ENCODE measurements at regions not wholly inside any gene's neighbourhood (a gene's known extent, or its start where the extent isn't known, plus 50 kb on each side); places are given as distances from the start of the nearest gene placed in this dataset.

- no peaks in the 10 kb centered on the region for H3K27me3 ChIP-seq (ENCODE audit: control insufficient read depth, low read length)
- H3K9me2 ChIP-seq (replicated peaks; ENCODE audit: control insufficient read depth, low read length): no peaks in the 10 kb centered on the region; the same call in 1 of the 2 replicates
- no peak overlapping the region for H3K27ac ChIP-seq (ENCODE audit: low read depth, low read length)
- H3K4me3 ChIP-seq (ENCODE audit: low read length): no peak overlapping the region
- H3K79me2 ChIP-seq (ENCODE audit: control insufficient read depth, low read length): no peaks in the 10 kb centered on the region
- H3K36me3 ChIP-seq (ENCODE audit: control insufficient read depth, low read length): no peaks in the 10 kb centered on the region; the same call in 1 of the 2 replicates
- TF ChIP-seq EZH2phosphoT487 (IDR thresholded peaks at IDR 0.05; ENCODE audit: borderline replicate concordance, low read length): no peak
- no peak for TF ChIP-seq CTCF (IDR thresholded peaks at IDR 0.05; ENCODE audit: low read depth, low read length, poor library complexity, severe bottlenecking)
- no peaks in the 10 kb centered on the region for H3K4me1 ChIP-seq (ENCODE audit: control insufficient read depth, low read length)
- peaks cover 46% of the 10 kb centered on the region for H3K9me3 ChIP-seq (ENCODE audit: control insufficient read depth, insufficient read depth, low read length)
- no peak overlapping the region for H3K4me2 ChIP-seq (ENCODE audit: low read length)
- H3F3A ChIP-seq (ENCODE audit: control insufficient read depth, insufficient read depth): no peaks in the 10 kb centered on the region
- H4K20me1 ChIP-seq (ENCODE audit: control insufficient read depth, insufficient read depth, low read depth, low read length): no peaks in the 10 kb centered on the region
Measured at GRCh38 chr2:7766978-7767565, 849.9 kb downstream of the RNF144A start.

GRCh38 chr2:7767902-7768301 lies 850.7 kb downstream of the RNF144A start:
- H3K9me2 ChIP-seq (replicated peaks; ENCODE audit: control insufficient read depth, low read length): no peaks in the 10 kb centered on the region; the same call in 1 of the 2 replicates
- H3K4me2 ChIP-seq (ENCODE audit: low read length): no peak overlapping the region
- H3K79me2 ChIP-seq (ENCODE audit: control insufficient read depth, low read length): no peaks in the 10 kb centered on the region
- H3K27me3 ChIP-seq (ENCODE audit: control insufficient read depth, low read length): no peaks in the 10 kb centered on the region
- TF ChIP-seq EZH2phosphoT487 (IDR thresholded peaks at IDR 0.05; ENCODE audit: borderline replicate concordance, low read length) (no peak), CTCF (IDR thresholded peaks at IDR 0.05; ENCODE audit: low read depth, low read length, poor library complexity, severe bottlenecking) (no peak)
- no peak overlapping the region for H3K4me3 ChIP-seq (ENCODE audit: low read length)
- H3K36me3 ChIP-seq (ENCODE audit: control insufficient read depth, low read length): no peaks in the 10 kb centered on the region; the same call in 1 of the 2 replicates
- H4K20me1 ChIP-seq (ENCODE audit: control insufficient read depth, insufficient read depth, low read depth, low read length): no peaks in the 10 kb centered on the region
- no peak overlapping the region for H3K27ac ChIP-seq (ENCODE audit: low read depth, low read length)
- H3K9me3 ChIP-seq (ENCODE audit: control insufficient read depth, insufficient read depth, low read length): peaks cover 41% of the 10 kb centered on the region
- H3F3A ChIP-seq (ENCODE audit: control insufficient read depth, insufficient read depth): no peaks in the 10 kb centered on the region
- H3K4me1 ChIP-seq (ENCODE audit: control insufficient read depth, low read length): no peaks in the 10 kb centered on the region

DNA sequence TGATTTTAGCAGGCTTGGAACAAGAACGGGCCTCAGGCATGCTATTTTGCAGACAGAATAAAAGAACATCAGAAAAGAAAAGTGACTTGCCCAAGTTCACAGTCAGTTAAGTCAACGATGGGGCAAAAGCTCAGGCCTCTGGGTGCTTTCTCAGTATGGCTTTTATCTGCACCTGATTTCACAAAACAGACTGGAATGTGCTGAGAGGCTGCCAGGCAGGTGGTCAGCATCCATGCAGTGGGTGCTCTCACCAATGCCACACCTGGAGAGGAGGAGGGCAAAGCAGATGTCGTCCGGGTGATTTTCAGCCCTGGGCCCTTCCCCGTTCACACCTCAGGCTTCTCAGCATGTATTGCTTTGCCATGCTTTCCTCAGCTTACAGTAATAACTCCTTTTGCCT lies 854.6 kb downstream of the RNF144A start:
- Histone ChIP-seq H3K27ac (ENCODE audit: low read depth, low read length) (no peak overlapping the region), H3K4me3 (ENCODE audit: low read length) (no peak overlapping the region), H3K27me3 (ENCODE audit: control insufficient read depth, low read length) (no peaks in the 10 kb centered on the region), H3K79me2 (ENCODE audit: control insufficient read depth, low read length) (no peaks in the 10 kb centered on the region), H3K36me3 (ENCODE audit: control insufficient read depth, low read length) (no peaks in the 10 kb centered on the region), H3K4me2 (ENCODE audit: low read length) (no peak overlapping the region), H4K20me1 (ENCODE audit: control insufficient read depth, insufficient read depth, low read depth, low read length) (no peaks in the 10 kb centered on the region), H3F3A (ENCODE audit: control insufficient read depth, insufficient read depth) (no peaks in the 10 kb centered on the region), H3K9me2 (replicated peaks; ENCODE audit: control insufficient read depth, low read length) (no peaks in the 10 kb centered on the region; the same call in 1 of the 2 replicates), H3K9me3 (ENCODE audit: control insufficient read depth, insufficient read depth, low read length) (peaks cover 19% of the 10 kb centered on the region; the same call in 1 of the 2 replicates), H3K4me1 (ENCODE audit: control insufficient read depth, low read length) (peaks cover 9% of the 10 kb centered on the region)
- TF ChIP-seq CTCF (IDR thresholded peaks at IDR 0.05; ENCODE audit: low read depth, low read length, poor library complexity, severe bottlenecking) (no peak), EZH2phosphoT487 (IDR thresholded peaks at IDR 0.05; ENCODE audit: borderline replicate concordance, low read length) (no peak)

All from DOHH2 (cell line).